ENCODE measurements at regions not wholly inside any gene's neighbourhood (a gene's known extent, or its start where the extent isn't known, plus 50 kb on each side); places are given as distances from the start of the nearest gene placed in this dataset.

GRCh38 chr1:112341986-112342385, 54.0 kb upstream of the CTTNBP2NL start:
- TF ChIP-seq POLR2A (IDR thresholded peaks at IDR 0.05; ENCODE audit: low read depth, low read length) (no peak), CTCF (conservative IDR thresholded peaks at IDR 0.05; ENCODE audit: low read depth, low read length) (no peak), CEBPB (IDR thresholded peaks at IDR 0.05; ENCODE audit: low read depth, low read length) (no peak), MAZ (IDR thresholded peaks at IDR 0.05; ENCODE audit: borderline replicate concordance, low read depth, low read length) (no peak), RFX5 (IDR thresholded peaks at IDR 0.05; ENCODE audit: low read depth, low read length) (no peak)
